ENCODE measurements at regions not wholly inside any gene's neighbourhood (a gene's known extent, or its start where the extent isn't known, plus 50 kb on each side); places are given as distances from the start of the nearest gene placed in this dataset.

DNA sequence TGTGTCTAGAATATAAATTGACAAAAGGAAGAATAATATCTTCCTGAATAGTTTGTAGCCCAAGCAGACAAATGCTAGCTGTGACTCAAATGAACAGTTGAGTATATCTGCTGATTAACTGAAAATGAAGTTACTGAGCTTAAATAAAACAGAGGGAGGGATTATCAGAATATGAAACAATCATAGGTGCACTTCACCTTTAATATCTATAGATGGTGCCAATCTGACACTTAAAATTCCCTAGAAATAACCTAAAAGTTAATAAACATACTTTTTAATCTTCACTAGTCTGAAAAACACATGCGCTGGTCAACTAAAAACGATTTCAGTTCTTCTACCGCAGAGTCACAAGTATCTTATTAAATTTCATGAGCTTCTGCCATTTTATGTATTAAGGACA is 280.8 kb upstream of the RASA1 start:
- H3K4me3 Mint-ChIP-seq (ENCODE audit: unreplicated experiment), result no peak overlapping the region
- no peaks in the 10 kb centered on the region for H3K4me1 Mint-ChIP-seq (ENCODE audit: low read depth)

DNA sequence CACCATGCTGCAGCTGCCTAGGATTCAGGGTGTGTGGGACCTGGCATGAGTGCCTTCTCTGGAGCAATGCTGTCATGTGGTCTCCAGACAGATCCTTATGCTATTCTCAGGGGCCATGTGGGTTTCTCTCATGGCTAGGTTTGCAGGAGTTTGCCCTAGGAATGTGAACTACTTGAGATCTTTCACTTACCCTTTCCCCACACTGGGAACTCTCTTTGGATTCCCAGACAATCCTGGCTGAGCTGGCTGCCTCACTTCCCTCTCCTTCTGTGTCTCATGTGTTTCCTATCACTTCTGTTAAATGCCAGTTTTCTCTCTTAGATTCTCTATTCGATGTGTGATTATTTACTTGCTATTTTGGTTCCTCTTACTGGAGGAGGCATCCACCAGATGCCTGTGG is 270.2 kb upstream of the RASA1 start:
- peaks cover 23% of the 10 kb centered on the region for H3K27me3 Mint-ChIP-seq (ENCODE audit: low read depth)
- peak overlapping the region; percentile 37 for H3K27ac Mint-ChIP-seq (ENCODE audit: unreplicated experiment)
- H3K9me3 Mint-ChIP-seq (ENCODE audit: low read depth), result peaks cover 16% of the 10 kb centered on the region
- H3K36me3 Mint-ChIP-seq (ENCODE audit: low read depth), result peaks cover 3% of the 10 kb centered on the region
- H3K4me1 Mint-ChIP-seq (ENCODE audit: low read depth), result peaks cover 9% of the 10 kb centered on the region
- TF ChIP-seq, protein P1, sequence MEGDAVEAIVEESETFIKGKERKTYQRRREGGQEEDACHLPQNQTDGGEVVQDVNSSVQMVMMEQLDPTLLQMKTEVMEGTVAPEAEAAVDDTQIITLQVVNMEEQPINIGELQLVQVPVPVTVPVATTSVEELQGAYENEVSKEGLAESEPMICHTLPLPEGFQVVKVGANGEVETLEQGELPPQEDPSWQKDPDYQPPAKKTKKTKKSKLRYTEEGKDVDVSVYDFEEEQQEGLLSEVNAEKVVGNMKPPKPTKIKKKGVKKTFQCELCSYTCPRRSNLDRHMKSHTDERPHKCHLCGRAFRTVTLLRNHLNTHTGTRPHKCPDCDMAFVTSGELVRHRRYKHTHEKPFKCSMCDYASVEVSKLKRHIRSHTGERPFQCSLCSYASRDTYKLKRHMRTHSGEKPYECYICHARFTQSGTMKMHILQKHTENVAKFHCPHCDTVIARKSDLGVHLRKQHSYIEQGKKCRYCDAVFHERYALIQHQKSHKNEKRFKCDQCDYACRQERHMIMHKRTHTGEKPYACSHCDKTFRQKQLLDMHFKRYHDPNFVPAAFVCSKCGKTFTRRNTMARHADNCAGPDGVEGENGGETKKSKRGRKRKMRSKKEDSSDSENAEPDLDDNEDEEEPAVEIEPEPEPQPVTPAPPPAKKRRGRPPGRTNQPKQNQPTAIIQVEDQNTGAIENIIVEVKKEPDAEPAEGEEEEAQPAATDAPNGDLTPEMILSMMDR (IDR thresholded peaks at IDR 0.05), result no peak
- no peak overlapping the region for H3K4me3 Mint-ChIP-seq (ENCODE audit: unreplicated experiment)
- no peak for DNase-seq (ENCODE audit: low spot score)

More for the DNA sequence above, 280.8 kb upstream of the RASA1 start:
- no peak for DNase-seq (ENCODE audit: low spot score)
- TF ChIP-seq, protein P1 (IDR thresholded peaks at IDR 0.05), result peak; percentile 35
- Mint-ChIP-seq H3K27me3 (ENCODE audit: low read depth) (peaks cover 19% of the 10 kb centered on the region), H3K9me3 (ENCODE audit: low read depth) (no peaks in the 10 kb centered on the region), H3K36me3 (ENCODE audit: low read depth) (no peaks in the 10 kb centered on the region), H3K27ac (ENCODE audit: unreplicated experiment) (no peak overlapping the region)

DNA sequence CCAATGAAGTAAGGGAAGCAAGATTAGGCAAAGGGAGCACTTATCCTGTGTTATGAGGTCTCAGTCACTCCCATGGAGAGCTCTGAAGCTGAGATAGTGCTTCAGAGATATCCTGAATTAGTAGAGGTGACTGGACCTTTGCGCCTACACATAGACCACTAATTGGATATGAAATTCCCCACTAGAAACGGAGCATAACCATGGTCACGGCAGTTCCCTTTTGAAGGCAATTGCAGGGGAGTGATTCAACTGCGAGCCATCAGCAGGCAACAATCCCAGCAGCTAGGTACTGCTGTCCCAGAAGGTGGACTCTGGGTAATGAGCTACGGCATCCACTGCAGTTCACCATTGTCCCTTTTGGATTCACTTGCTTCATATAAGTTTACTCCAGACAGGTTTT is 267.7 kb upstream of the RASA1 start:
- no peak overlapping the region for H3K27ac Mint-ChIP-seq (ENCODE audit: unreplicated experiment)

DNA sequence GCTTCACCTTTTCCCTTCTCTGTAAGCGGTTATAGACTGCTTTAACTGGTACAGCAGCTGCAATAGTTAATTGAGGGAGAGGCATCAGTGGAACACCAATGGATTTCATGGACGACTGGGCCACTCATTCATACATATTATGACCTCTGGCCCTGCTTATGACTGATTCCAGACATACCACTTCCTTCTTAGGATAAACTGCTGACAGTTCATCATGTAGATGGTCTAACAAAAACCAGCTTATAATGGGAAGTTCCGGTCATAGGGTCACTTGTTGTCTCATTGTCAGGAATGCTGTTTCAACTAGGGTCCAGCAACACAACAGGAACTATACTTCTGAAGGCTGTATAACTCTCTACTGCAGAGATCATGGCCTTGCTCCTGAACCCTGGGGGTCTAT is 265.2 kb upstream of the RASA1 start:
- no peaks in the 10 kb centered on the region for H3K9me3 Mint-ChIP-seq (ENCODE audit: low read depth)
- peaks cover 8% of the 10 kb centered on the region for H3K4me1 Mint-ChIP-seq (ENCODE audit: low read depth)
- no peak overlapping the region for H3K27ac Mint-ChIP-seq (ENCODE audit: unreplicated experiment)
- H3K36me3 Mint-ChIP-seq (ENCODE audit: low read depth), result no peaks in the 10 kb centered on the region
- peaks cover 8% of the 10 kb centered on the region for H3K27me3 Mint-ChIP-seq (ENCODE audit: low read depth)
- DNase-seq (ENCODE audit: low spot score), result no peak
- H3K4me3 Mint-ChIP-seq (ENCODE audit: unreplicated experiment), result no peak overlapping the region
- TF ChIP-seq, protein P1 (IDR thresholded peaks at IDR 0.05), result no peak

More for the DNA sequence above, 267.7 kb upstream of the RASA1 start:
- DNase-seq (ENCODE audit: low spot score), result no peak
- H3K27me3 Mint-ChIP-seq (ENCODE audit: low read depth), result peaks cover 12% of the 10 kb centered on the region
- peaks cover under 1% of the 10 kb centered on the region for H3K36me3 Mint-ChIP-seq (ENCODE audit: low read depth)
- no peak overlapping the region for H3K4me3 Mint-ChIP-seq (ENCODE audit: unreplicated experiment)
- H3K9me3 Mint-ChIP-seq (ENCODE audit: low read depth), result peaks cover 11% of the 10 kb centered on the region
- TF ChIP-seq, protein P1 (IDR thresholded peaks at IDR 0.05), result no peak
- H3K4me1 Mint-ChIP-seq (ENCODE audit: low read depth), result peaks cover 9% of the 10 kb centered on the region

DNA sequence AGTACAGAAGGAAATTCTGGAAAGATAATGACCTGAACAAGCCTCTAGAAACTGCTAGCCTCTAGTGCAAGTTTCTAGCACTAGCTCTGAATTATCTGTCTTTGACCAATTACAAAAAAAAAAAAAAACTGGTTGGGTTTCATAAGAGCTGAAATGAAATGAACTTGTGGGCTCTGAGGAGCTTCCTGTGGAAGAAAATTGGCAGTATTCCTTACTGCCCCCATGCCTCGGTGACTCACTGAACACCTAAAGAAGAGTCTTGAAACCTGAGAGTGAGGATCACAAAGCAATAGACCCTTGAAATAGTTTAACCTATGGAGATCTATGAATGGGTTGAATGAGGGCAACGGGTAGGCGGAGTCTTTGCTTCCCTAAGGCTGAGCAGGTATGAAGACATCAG is 263.6 kb upstream of the RASA1 start:
- Mint-ChIP-seq H3K27ac (ENCODE audit: unreplicated experiment) (no peak overlapping the region), H3K36me3 (ENCODE audit: low read depth) (no peaks in the 10 kb centered on the region), H3K9me3 (ENCODE audit: low read depth) (no peaks in the 10 kb centered on the region), H3K4me3 (ENCODE audit: unreplicated experiment) (no peak overlapping the region), H3K4me1 (ENCODE audit: low read depth) (peaks cover 4% of the 10 kb centered on the region), H3K27me3 (ENCODE audit: low read depth) (peaks cover 6% of the 10 kb centered on the region)
- TF ChIP-seq, protein P1 (IDR thresholded peaks at IDR 0.05), result no peak
- DNase-seq (ENCODE audit: low spot score), result no peak

All from chondrocyte (in vitro differentiated cells).